Transverse colon (tissue), 4 donors: ENCODE measurements at regions not wholly inside any gene's neighbourhood (a gene's known extent, or its start where the extent isn't known, plus 50 kb on each side); places are given as distances from the start of the nearest gene placed in this dataset.
"Not testable (repeated sequence)": the region's sequence is repeated elsewhere in the genome, so short reads cannot be mapped to it uniquely, and the experiment has no call there.

Experiments used
- DNase-seq: peaks from one replicate; pipeline ENCODE4 v3.0.0-alpha.2; 2019
- H3K27ac ChIP-seq, 4 donors: fragments of 200-600 bp; sonication (generic); 2 replicates each; pipeline ENCODE4 v1.5.1; 2016 to 2018; ENCODE audit warnings: inconsistent platforms in 4 of 4
- H3K27me3 ChIP-seq: fragments of 200-600 bp; sonication (generic); 2 replicates; pipeline ENCODE4 v1.5.1; 2017; ENCODE audit warnings: inconsistent platforms
- H3K36me3 ChIP-seq, 4 donors: fragments of 200-600 bp; sonication (generic); 2 replicates each; pipeline ENCODE4 v1.5.1; 2017 to 2019; ENCODE audit warnings: inconsistent platforms in 4 of 4
- H3K4me1 ChIP-seq, 4 donors: fragments of 200-600 bp; sonication (generic); 2 replicates each; pipeline ENCODE4 v1.5.1; 2017 to 2020; ENCODE audit warnings: inconsistent platforms in 4 of 4
- H3K4me3 ChIP-seq, 4 donors: fragments of 200-600 bp; sonication (generic); 1 replicate in 1 of 4; 2 replicates in 3 of 4; pipeline versions ENCODE4 v1.5.1 to v1.6.1; 2017 to 2019; ENCODE audit warnings: inconsistent platforms in 4 of 4
- H3K9me3 ChIP-seq, 2 donors: fragments of 200-600 bp; sonication (generic); 2 replicates each; pipeline ENCODE4 v1.5.1; 2017 to 2019; ENCODE audit warnings: inconsistent platforms in 2 of 2
- CTCF ChIP-seq, 5 experiments: fragments of 200-600 bp in 3 of 5; fragments of 450-650 bp in 2 of 5; sonication (generic) in 3 of 5; IDR thresholded peaks; 1 replicate in 2 of 5; 2 replicates in 3 of 5; pipeline ENCODE4 v1.5.1; 2016 to 2017; ENCODE audit warnings: antibody characterized with exemption in 5 of 5, inconsistent platforms in 3 of 5, mild to moderate bottlenecking in 2 of 5, moderate library complexity in 1 of 5
- EP300 ChIP-seq: sonication (generic); formaldehyde crosslinking; IDR thresholded peaks from one replicate; pipeline ENCODE4 v1.6.1; 2017; ENCODE audit warnings: antibody characterized with exemption, low read depth
- POLR2A ChIP-seq: fragments of 450-650 bp; IDR thresholded peaks from one replicate; pipeline ENCODE4 v1.6.1; 2016; ENCODE audit warnings: antibody characterized with exemption, mild to moderate bottlenecking, moderate library complexity
- POLR2AphosphoS5 ChIP-seq, 3 donors: sonication (generic); formaldehyde crosslinking; IDR thresholded peaks; one replicate each; pipeline ENCODE4 v1.6.1; 2016; ENCODE audit warnings: antibody characterized with exemption in 3 of 3
- WGBS, 2 donors: methylation state at CpG; one replicate each; pipeline ENCODE4 v1.1.5; 2018; ENCODE audit warnings: low coverage in 1 of 2; 5-methylcytosine and 5-hydroxymethylcytosine counted together
- in situ Hi-C, 4 donors: fragments of 200-750 bp; cut with MboI; loops; one replicate each; pipeline versions ENCODE4 v1.15.0 to v1.15.1; 2017; ENCODE audit warnings: low sequenced_read_pairs in 3 of 4, low pct_ligation_motif_present in 1 of 4, low pct_unique_long_range_greater_than_20kb in 1 of 4
- intact Hi-C: fragments of 100-400 bp; cut with DNase I; formaldehyde crosslinking; loops from one replicate; pipeline ENCODE4 v1.15.1; 2023; ENCODE audit warnings: low total_unique reads

- Histone ChIP-seq H3K4me3 (no peak overlapping the region), H3K27ac (no peak overlapping the region), H3K9me3 (no peaks in the 10 kb centered on the region), H3K4me1 (no peaks in the 10 kb centered on the region), H3K27me3 (no peaks in the 10 kb centered on the region), H3K36me3 (no peaks in the 10 kb centered on the region)
- WGBS, 2 donors: 62 to 70% methylated on average over 2 of the region's 2 CpGs
- TF ChIP-seq POLR2AphosphoS5 (IDR thresholded peaks at IDR 0.05) (no peak), CTCF (IDR thresholded peaks at IDR 0.05) (no peak), EP300 (no peak), POLR2A (no peak)
- intact Hi-C loops: no loop called here
- no peak for DNase-seq
- in situ Hi-C loops: no loop called here
Observed at GRCh38 chr6:115487331-115487730, 573.4 kb downstream of the FRK start.

- no peak overlapping the region for H3K4me3 ChIP-seq
- no peaks in the 10 kb centered on the region for H3K4me1 ChIP-seq
- in situ Hi-C loops (no loop called here), intact Hi-C loops (no loop called here)
- DNase-seq: no peak
- no peaks in the 10 kb centered on the region for H3K27me3 ChIP-seq
- H3K27ac ChIP-seq: no peak overlapping the region
- TF ChIP-seq CTCF (IDR thresholded peaks at IDR 0.05): no peak
- no peak for TF ChIP-seq EP300
- no peak for TF ChIP-seq POLR2AphosphoS5 (IDR thresholded peaks at IDR 0.05)
- TF ChIP-seq POLR2A: no peak
- H3K9me3 ChIP-seq: no peaks in the 10 kb centered on the region
- no peaks in the 10 kb centered on the region for H3K36me3 ChIP-seq
- WGBS, 2 donors: 73% methylated on average over 4 of the region's 4 CpGs
Observed at GRCh38 chr6:115485400-115485799, 575.3 kb downstream of the FRK start.

- 60% methylated on average over 4 of the region's 4 CpGs; no CpG with 5 or more reads in 1 of the 2 donors for WGBS, 2 donors
- intact Hi-C loops, DNase-seq: not testable (repeated sequence)
Observed at GRCh38 chr6:115480543-115480942, 580.1 kb downstream of the FRK start.

GRCh38 chr6:115474443-115475041, 586.1 kb downstream of the FRK start:
- TF ChIP-seq EP300 (no peak), CTCF (IDR thresholded peaks at IDR 0.05) (no peak), POLR2A (no peak), POLR2AphosphoS5 (IDR thresholded peaks at IDR 0.05) (no peak)
- no peaks in the 10 kb centered on the region for H3K4me1 ChIP-seq
- H3K4me3 ChIP-seq: no peak overlapping the region
- intact Hi-C loops: no loop called here
- in situ Hi-C loops: no loop called here
- 50 to 59% methylated on average over 3 of the region's 3 CpGs for WGBS, 2 donors
- no peaks in the 10 kb centered on the region for H3K27me3 ChIP-seq
- H3K36me3 ChIP-seq: no peaks in the 10 kb centered on the region
- no peak for DNase-seq
- H3K9me3 ChIP-seq: no peaks in the 10 kb centered on the region
- no peak overlapping the region for H3K27ac ChIP-seq

More at GRCh38 chr6:115480543-115480942, 580.1 kb downstream of the FRK start:
- H3K27me3 ChIP-seq, H3K4me1 ChIP-seq, in situ Hi-C loops, H3K9me3 ChIP-seq, H3K36me3 ChIP-seq, H3K4me3 ChIP-seq, H3K27ac ChIP-seq: not testable (repeated sequence)
